Nephron (organoid): ENCODE measurements at regions not wholly inside any gene's neighbourhood (a gene's known extent, or its start where the extent isn't known, plus 50 kb on each side); places are given as distances from the start of the nearest gene placed in this dataset.

ENCODE experiments used
- H3K27ac Mint-ChIP-seq, 3 experiments: 2 replicates each; pipeline ENCODE4 v1.8.0; 2020; ENCODE audit warnings: mixed read lengths in 3 of 3, mild to moderate bottlenecking in 2 of 3, moderate library complexity in 1 of 3
- H3K27me3 Mint-ChIP-seq: 2 replicates; pipeline ENCODE4 v1.8.0; 2021; ENCODE audit warnings: low read depth, mild to moderate bottlenecking, moderate library complexity, mixed read lengths
- H3K36me3 Mint-ChIP-seq: 2 replicates; pipeline ENCODE4 v1.8.0; 2020; ENCODE audit warnings: low read depth, mixed read lengths
- H3K4me1 Mint-ChIP-seq: 2 replicates; pipeline ENCODE4 v1.8.0; 2020; ENCODE audit warnings: mixed read lengths
- H3K4me3 Mint-ChIP-seq, 3 experiments: 2 replicates each; pipeline ENCODE4 v1.8.0; 2020; ENCODE audit warnings: mild to moderate bottlenecking in 3 of 3, mixed read lengths in 3 of 3, moderate library complexity in 2 of 3
- H3K9me3 Mint-ChIP-seq: 2 replicates; pipeline ENCODE4 v1.8.0; 2020; ENCODE audit warnings: mixed read lengths
- CTCF ChIP-seq, 3 experiments: fragments of 200-600 bp; sonication (generic); IDR thresholded peaks; one replicate each; pipeline ENCODE4 v1.5.0; 2021; ENCODE audit warnings: antibody characterized with exemption in 3 of 3; ENCODE audit not compliant: unreplicated experiment in 3 of 3

- H3K36me3 Mint-ChIP-seq, result no peaks in the 10 kb centered on the region
- peaks cover 30% of the 10 kb centered on the region for H3K4me1 Mint-ChIP-seq
- H3K27ac Mint-ChIP-seq, result peak overlapping the region; percentile 7 to 55 (median 9)
- H3K9me3 Mint-ChIP-seq, result no peaks in the 10 kb centered on the region
- H3K4me3 Mint-ChIP-seq, result no peak overlapping the region
- no peak for TF ChIP-seq CTCF (IDR thresholded peaks at IDR 0.05; ENCODE audit: unreplicated experiment in 3 of 3)
- H3K27me3 Mint-ChIP-seq, result peaks cover 9% of the 10 kb centered on the region
These were observed 186.1 kb downstream of the TJP1 start for GRCh38 chr15:29636140-29636539.

- Mint-ChIP-seq H3K27ac (peak overlapping the region; percentile 7 to 55 (median 9)), H3K4me1 (peaks cover 30% of the 10 kb centered on the region), H3K36me3 (no peaks in the 10 kb centered on the region), H3K27me3 (peaks cover 13% of the 10 kb centered on the region), H3K9me3 (no peaks in the 10 kb centered on the region), H3K4me3 (no peak overlapping the region)
- TF ChIP-seq CTCF (IDR thresholded peaks at IDR 0.05; ENCODE audit: unreplicated experiment in 3 of 3), result no peak
These were observed 186.7 kb downstream of the TJP1 start for GRCh38 chr15:29635513-29636098.

- Mint-ChIP-seq H3K27me3 (peaks cover 13% of the 10 kb centered on the region), H3K27ac (no peak overlapping the region), H3K4me1 (peaks cover 30% of the 10 kb centered on the region), H3K36me3 (no peaks in the 10 kb centered on the region), H3K9me3 (no peaks in the 10 kb centered on the region), H3K4me3 (no peak overlapping the region)
- no peak for TF ChIP-seq CTCF (IDR thresholded peaks at IDR 0.05; ENCODE audit: unreplicated experiment in 3 of 3)
These were observed 188.3 kb downstream of the TJP1 start for GRCh38 chr15:29633971-29634370.

GRCh38 chr15:29632671-29633406, 189.4 kb downstream of the TJP1 start:
- H3K27ac Mint-ChIP-seq, result no peak overlapping the region
- H3K9me3 Mint-ChIP-seq, result no peaks in the 10 kb centered on the region
- peaks cover 30% of the 10 kb centered on the region for H3K4me1 Mint-ChIP-seq
- H3K4me3 Mint-ChIP-seq, result no peak overlapping the region
- H3K36me3 Mint-ChIP-seq, result no peaks in the 10 kb centered on the region
- no peak for TF ChIP-seq CTCF (IDR thresholded peaks at IDR 0.05; ENCODE audit: unreplicated experiment in 3 of 3)
- H3K27me3 Mint-ChIP-seq, result peaks cover 13% of the 10 kb centered on the region

- no peak overlapping the region for H3K4me3 Mint-ChIP-seq
- H3K4me1 Mint-ChIP-seq, result peaks cover 17% of the 10 kb centered on the region
- H3K27me3 Mint-ChIP-seq, result peaks cover 13% of the 10 kb centered on the region
- H3K27ac Mint-ChIP-seq, result no peak overlapping the region
- TF ChIP-seq CTCF (IDR thresholded peaks at IDR 0.05; ENCODE audit: unreplicated experiment in 3 of 3), result no peak
- no peaks in the 10 kb centered on the region for H3K36me3 Mint-ChIP-seq
- H3K9me3 Mint-ChIP-seq, result no peaks in the 10 kb centered on the region
These were observed 190.9 kb downstream of the TJP1 start for GRCh38 chr15:29631076-29632070.
